ENCODE measurements at regions not wholly inside any gene's neighbourhood (a gene's known extent, or its start where the extent isn't known, plus 50 kb on each side); places are given as distances from the start of the nearest gene placed in this dataset.

DNA sequence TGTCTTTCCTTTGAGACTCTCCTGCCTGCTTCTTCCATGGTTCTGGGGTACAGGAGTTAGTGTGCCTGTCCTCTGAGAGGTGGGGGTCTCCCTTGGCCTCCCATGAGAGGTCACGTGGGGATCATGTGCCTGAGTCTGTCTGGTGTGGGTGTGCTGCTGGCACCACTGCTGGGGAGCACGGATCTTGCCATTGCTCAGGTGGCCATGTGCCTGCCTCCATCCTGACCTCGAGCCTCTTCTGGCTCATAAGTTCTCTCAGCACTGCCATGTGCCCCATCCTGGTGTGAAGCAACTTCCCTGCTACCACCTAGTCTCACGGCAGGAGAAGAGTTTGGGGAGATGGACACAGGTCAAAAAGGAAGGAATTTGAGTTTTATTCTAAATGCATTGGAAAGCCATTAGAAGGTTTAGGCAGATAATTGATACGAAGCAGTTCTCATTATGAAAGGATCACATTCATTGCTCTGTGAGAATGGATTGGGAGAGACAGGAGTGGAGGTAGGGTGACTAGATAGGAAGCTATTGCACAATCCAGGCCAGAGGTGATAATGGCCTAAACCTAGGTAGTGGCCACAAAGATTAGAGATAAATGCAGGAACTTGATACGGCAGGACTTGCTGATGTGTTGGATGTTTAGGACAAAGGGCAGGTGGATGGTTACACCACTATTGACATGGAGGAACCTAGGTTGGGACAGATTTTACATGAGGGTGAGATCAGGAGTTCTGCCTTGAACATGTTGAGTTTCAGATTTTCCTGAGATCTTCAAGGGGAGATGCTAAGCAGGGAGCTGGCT lies 173.0 kb upstream of the RORA start:
- TF ChIP-seq ZNF121 (CRISPR knock-in tag; conservative IDR thresholded peaks at IDR 0.05) (no peak), TAF1 (IDR thresholded peaks at IDR 0.05; ENCODE audit: control insufficient read depth, extremely low read depth, insufficient read depth, low read length, severe bottlenecking) (no peak), ZNF324 (CRISPR knock-in tag; IDR thresholded peaks at IDR 0.05) (no peak)
- TF ChIP-seq, protein P1, sequence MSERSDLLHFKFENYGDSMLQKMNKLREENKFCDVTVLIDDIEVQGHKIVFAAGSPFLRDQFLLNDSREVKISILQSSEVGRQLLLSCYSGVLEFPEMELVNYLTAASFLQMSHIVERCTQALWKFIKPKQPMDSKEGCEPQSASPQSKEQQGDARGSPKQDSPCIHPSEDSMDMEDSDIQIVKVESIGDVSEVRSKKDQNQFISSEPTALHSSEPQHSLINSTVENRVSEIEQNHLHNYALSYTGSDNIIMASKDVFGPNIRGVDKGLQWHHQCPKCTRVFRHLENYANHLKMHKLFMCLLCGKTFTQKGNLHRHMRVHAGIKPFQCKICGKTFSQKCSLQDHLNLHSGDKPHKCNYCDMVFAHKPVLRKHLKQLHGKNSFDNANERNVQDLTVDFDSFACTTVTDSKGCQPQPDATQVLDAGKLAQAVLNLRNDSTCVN (CRISPR knock-in tag; IDR thresholded peaks at IDR 0.05): no peak

Data from K562 (cell line).